KMS-11 (cell line): ENCODE measurements at regions not wholly inside any gene's neighbourhood (a gene's known extent, or its start where the extent isn't known, plus 50 kb on each side); places are given as distances from the start of the nearest gene placed in this dataset.

Source experiments
- H2AFZ ChIP-seq: fragments of 200-600 bp; sonication (generic); 2 replicates; pipeline ENCODE4 v1.6.1; 2016; ENCODE audit warnings: antibody characterized with exemption, mixed run types, low read depth
- H3K27ac ChIP-seq: fragments of 200-600 bp; sonication (generic); 2 replicates; pipeline ENCODE4 v1.6.1; 2016; ENCODE audit warnings: mild to moderate bottlenecking, mixed run types
- H3K27me3 ChIP-seq: fragments of 200-600 bp; sonication (generic); 2 replicates; pipeline ENCODE4 v1.6.1; 2017; ENCODE audit warnings: mild to moderate bottlenecking, low read depth, mixed run types, moderate library complexity; ENCODE audit not compliant: insufficient read depth
- H3K36me3 ChIP-seq: fragments of 200-600 bp; sonication (generic); 2 replicates; pipeline ENCODE4 v1.6.1; 2017; ENCODE audit warnings: mild to moderate bottlenecking, mixed run types; ENCODE audit not compliant: insufficient read depth
- H3K4me1 ChIP-seq: fragments of 200-600 bp; sonication (generic); 2 replicates; pipeline ENCODE4 v1.6.1; 2016; ENCODE audit warnings: mild to moderate bottlenecking, low read depth, mixed run types; ENCODE audit not compliant: poor library complexity, severe bottlenecking
- H3K4me2 ChIP-seq: fragments of 200-600 bp; sonication (generic); 2 replicates; pipeline ENCODE4 v1.7.0; 2016; ENCODE audit warnings: mild to moderate bottlenecking, mixed run types
- H3K4me3 ChIP-seq: fragments of 200-600 bp; sonication (generic); IDR thresholded peaks from 2 replicates; pipeline ENCODE4 v1.6.1; 2017; ENCODE audit warnings: low read depth, low read length, mixed read lengths; ENCODE audit not compliant: insufficient read depth
- H3K79me2 ChIP-seq: fragments of 200-600 bp; sonication (generic); 2 replicates; pipeline ENCODE4 v1.6.1; 2016; ENCODE audit warnings: low read depth, mixed run types; ENCODE audit not compliant: insufficient read depth
- H3K9ac ChIP-seq: fragments of 200-600 bp; sonication (generic); 2 replicates; pipeline ENCODE4 v1.6.1; 2016; ENCODE audit warnings: mild to moderate bottlenecking, mixed run types
- H4K20me1 ChIP-seq: fragments of 200-600 bp; sonication (generic); 2 replicates; pipeline ENCODE4 v1.6.1; 2016; ENCODE audit warnings: mild to moderate bottlenecking, mixed run types; ENCODE audit not compliant: insufficient read depth
- CTCF ChIP-seq: fragments of 200-600 bp; sonication (generic); conservative IDR thresholded peaks from 2 replicates; pipeline ENCODE4 v1.6.1; 2017; ENCODE audit warnings: low read depth, mild to moderate bottlenecking, antibody characterized with exemption, low read length, moderate library complexity, mixed read lengths

- TF ChIP-seq CTCF: no peak
- Histone ChIP-seq H2AFZ (no peak overlapping the region), H3K4me3 (no peak overlapping the region), H4K20me1 (no peaks in the 10 kb centered on the region), H3K4me2 (no peak overlapping the region), H3K4me1 (no peaks in the 10 kb centered on the region), H3K36me3 (no peaks in the 10 kb centered on the region), H3K79me2 (no peaks in the 10 kb centered on the region), H3K27me3 (no peaks in the 10 kb centered on the region), H3K27ac (no peak overlapping the region), H3K9ac (no peak overlapping the region)
Measured at GRCh38 chr2:47658646-47659320, 88.0 kb upstream of the KCNK12 start.

- Histone ChIP-seq H4K20me1 (no peaks in the 10 kb centered on the region), H3K27me3 (no peaks in the 10 kb centered on the region), H3K27ac (no peak overlapping the region), H3K4me1 (no peaks in the 10 kb centered on the region), H2AFZ (no peak overlapping the region), H3K4me3 (no peak overlapping the region), H3K36me3 (no peaks in the 10 kb centered on the region), H3K4me2 (no peak overlapping the region), H3K9ac (no peak overlapping the region), H3K79me2 (no peaks in the 10 kb centered on the region)
- no peak for TF ChIP-seq CTCF
Measured at GRCh38 chr2:47657886-47658489, 87.2 kb upstream of the KCNK12 start.

GRCh38 chr2:47656715-47657600 lies 86.2 kb upstream of the KCNK12 start:
- Histone ChIP-seq H3K79me2 (no peaks in the 10 kb centered on the region), H2AFZ (no peak overlapping the region), H3K27ac (no peak overlapping the region), H3K36me3 (no peaks in the 10 kb centered on the region), H3K4me2 (no peak overlapping the region), H3K4me3 (no peak overlapping the region), H3K9ac (no peak overlapping the region), H3K4me1 (no peaks in the 10 kb centered on the region), H4K20me1 (no peaks in the 10 kb centered on the region), H3K27me3 (no peaks in the 10 kb centered on the region)
- TF ChIP-seq CTCF: no peak

GRCh38 chr2:47655563-47655880 lies 84.7 kb upstream of the KCNK12 start:
- no peaks in the 10 kb centered on the region for H3K79me2 ChIP-seq
- H3K27ac ChIP-seq: no peak overlapping the region
- no peaks in the 10 kb centered on the region for H4K20me1 ChIP-seq
- H3K36me3 ChIP-seq: no peaks in the 10 kb centered on the region
- H3K9ac ChIP-seq: no peak overlapping the region
- no peak for TF ChIP-seq CTCF
- no peak overlapping the region for H3K4me2 ChIP-seq
- H3K27me3 ChIP-seq: no peaks in the 10 kb centered on the region
- H3K4me1 ChIP-seq: no peaks in the 10 kb centered on the region
- no peak overlapping the region for H3K4me3 ChIP-seq
- H2AFZ ChIP-seq: no peak overlapping the region
